HuH-7 (cell line): ENCODE measurements at regions not wholly inside any gene's neighbourhood (a gene's known extent, or its start where the extent isn't known, plus 50 kb on each side); places are given as distances from the start of the nearest gene placed in this dataset.
A peak's percentile ranks its signal among the peaks of the same experiment; 100 is the strongest.

Source experiments
- DNase-seq: peaks from one replicate; pipeline ENCODE4 v3.0.0; 2011; ENCODE audit warnings: low spot score

DNA sequence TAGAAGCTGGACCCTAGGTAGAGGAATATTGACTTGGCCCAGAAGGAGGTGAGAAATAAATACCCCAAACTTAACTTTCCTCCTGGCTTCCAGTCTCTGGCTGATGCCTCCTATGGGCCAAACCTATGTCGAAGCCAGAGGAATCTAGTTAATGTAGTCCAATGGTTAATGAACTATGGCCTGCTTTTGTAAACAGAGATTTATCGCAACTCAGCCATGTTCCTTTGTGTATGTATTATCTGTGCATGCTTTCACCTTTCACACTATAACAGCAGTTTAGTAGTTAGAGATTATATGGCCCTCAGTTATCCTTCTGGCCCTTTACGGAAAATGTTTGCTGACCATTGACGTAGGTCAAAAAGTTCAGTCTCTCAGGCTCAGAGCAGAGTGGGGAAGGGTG lies 67.3 kb upstream of the BARD1 start:
- DNase-seq = peak; percentile 18

DNA sequence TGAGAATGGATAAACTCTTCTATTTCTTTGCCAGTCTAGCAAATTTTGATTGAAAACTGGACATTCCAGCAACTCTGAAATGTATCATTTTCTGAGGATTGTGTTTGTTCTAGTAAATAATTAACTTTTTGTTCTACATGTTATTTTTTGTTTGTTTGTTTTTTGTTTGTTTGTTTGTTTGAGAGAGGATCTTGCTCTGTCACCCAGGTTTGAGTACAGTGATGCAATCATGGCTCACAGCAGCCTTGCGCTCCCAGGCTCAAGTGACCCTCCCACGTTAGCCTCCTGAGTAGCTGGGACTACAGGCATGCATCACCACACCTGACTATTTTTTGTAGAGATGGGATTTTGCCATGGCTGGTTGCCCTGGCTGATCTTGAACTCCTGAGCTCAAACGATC lies 65.2 kb upstream of the BARD1 start:
- DNase-seq = no peak

DNA sequence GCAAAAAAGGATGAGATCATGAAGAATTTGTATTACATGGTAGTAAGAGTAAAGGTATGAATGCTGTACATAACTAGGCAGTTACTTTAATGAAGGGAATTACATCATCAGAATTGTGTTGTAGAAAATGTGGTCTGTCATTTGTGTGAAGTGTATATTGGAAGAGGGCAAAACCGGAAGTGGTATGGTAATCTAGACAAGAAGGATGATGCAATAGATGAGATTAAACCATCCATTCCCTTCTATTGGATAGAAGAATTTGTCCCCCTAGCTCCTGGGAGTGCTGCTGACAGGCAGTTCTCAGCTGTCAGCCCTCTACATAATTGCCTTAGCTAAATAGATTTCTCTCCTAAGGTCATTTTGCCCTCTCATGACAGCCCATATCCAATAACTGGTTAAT lies 55.9 kb upstream of the BARD1 start:
- no peak for DNase-seq
